AG04450 (cell line): ENCODE measurements at regions not wholly inside any gene's neighbourhood (a gene's known extent, or its start where the extent isn't known, plus 50 kb on each side); places are given as distances from the start of the nearest gene placed in this dataset.

ENCODE experiments used
- CTCF ChIA-PET: fragments of 300-600, 350-600 bp; formaldehyde crosslinking; extraction: SDS; loops from one replicate; lab custom pipeline; 2022; ENCODE audit warnings: antibody characterized with exemption, inconsistent platforms; lab: Charles Lee
- POLR2A ChIA-PET: fragments of 350-600 bp; formaldehyde crosslinking; extraction: SDS; loops from one replicate; lab custom pipeline; 2021; ENCODE audit warnings: antibody characterized with exemption, inconsistent platforms; lab: Yijun Ruan, JAX
- DNase-seq: peaks from one replicate; pipeline ENCODE4 v3.0.0-alpha.2; 2011; ENCODE audit warnings: low read depth, low spot score
- H3K27ac ChIP-seq: one replicate; pipeline ENCODE4 v1.5.1; 2012; ENCODE audit warnings: low read depth, low read length, control low read depth
- H3K27me3 ChIP-seq: one replicate; pipeline ENCODE4 v1.6.0; 2012; ENCODE audit warnings: low read length; ENCODE audit not compliant: control insufficient read depth, insufficient read depth
- H3K4me3 ChIP-seq: 2 replicates; pipeline ENCODE4 v1.5.1; 2011; ENCODE audit warnings: mild to moderate bottlenecking, low read depth, low read length, control low read depth
- H3K9me3 ChIP-seq: 2 replicates; pipeline ENCODE4 v1.5.1; 2012; ENCODE audit warnings: low read length; ENCODE audit not compliant: control insufficient read depth, insufficient read depth
- CTCF ChIP-seq: IDR thresholded peaks from 2 replicates; pipeline ENCODE4 v1.5.1; 2011; ENCODE audit warnings: low read depth, low read length, control low read depth, inconsistent platforms

GRCh38 chr9:79900754-79901153, 329.0 kb downstream of the TLE4 start:
- peaks cover 9% of the 10 kb centered on the region for H3K27me3 ChIP-seq
- no peak for TF ChIP-seq CTCF
- ChIA-PET POLR2A (no interaction called here), CTCF (no interaction called here)
- DNase-seq: no peak
- no peak overlapping the region for H3K4me3 ChIP-seq
- no peak overlapping the region for H3K27ac ChIP-seq
- H3K9me3 ChIP-seq: no peaks in the 10 kb centered on the region

- no peak for TF ChIP-seq CTCF
- no peaks in the 10 kb centered on the region for H3K9me3 ChIP-seq
- ChIA-PET POLR2A (no interaction called here), CTCF (interaction anchor here (0.6 kb wide), 1 partner anchor 11 kb away, joined by 3 read pairs; no protein-coding TSS in a partner anchor)
- no peak overlapping the region for H3K4me3 ChIP-seq
- DNase-seq: no peak
- H3K27ac ChIP-seq: no peak overlapping the region
- peaks cover 9% of the 10 kb centered on the region for H3K27me3 ChIP-seq
These were observed 324.7 kb downstream of the TLE4 start for GRCh38 chr9:79896390-79896980.

- Histone ChIP-seq H3K27me3 (peaks cover 5% of the 10 kb centered on the region), H3K9me3 (no peaks in the 10 kb centered on the region), H3K27ac (no peak overlapping the region), H3K4me3 (no peak overlapping the region)
- CTCF ChIA-PET: no interaction called here
- POLR2A ChIA-PET: no interaction called here
- no peak for DNase-seq
- no peak for TF ChIP-seq CTCF
These were observed 323.5 kb downstream of the TLE4 start for GRCh38 chr9:79895232-79895631.

- DNase-seq: no peak
- ChIA-PET CTCF (no interaction called here), POLR2A (no interaction called here)
- H3K4me3 ChIP-seq: no peak overlapping the region
- no peaks in the 10 kb centered on the region for H3K9me3 ChIP-seq
- no peak for TF ChIP-seq CTCF
- no peak overlapping the region for H3K27ac ChIP-seq
- H3K27me3 ChIP-seq: peaks cover 2% of the 10 kb centered on the region
These were observed 317.6 kb downstream of the TLE4 start for GRCh38 chr9:79889369-79889768.

GRCh38 chr9:79885093-79885857, 313.5 kb downstream of the TLE4 start:
- no peak for TF ChIP-seq CTCF
- POLR2A ChIA-PET: no interaction called here
- CTCF ChIA-PET: no interaction called here

More at GRCh38 chr9:79885093-79885857, 313.5 kb downstream of the TLE4 start:
- no peak overlapping the region for H3K4me3 ChIP-seq
- H3K27me3 ChIP-seq: peaks cover 2% of the 10 kb centered on the region
- no peak for DNase-seq
- no peaks in the 10 kb centered on the region for H3K9me3 ChIP-seq
- no peak overlapping the region for H3K27ac ChIP-seq
